Left ventricle myocardium inferior (tissue), 1 donor: ENCODE measurements at regions not wholly inside any gene's neighbourhood (a gene's known extent, or its start where the extent isn't known, plus 50 kb on each side); places are given as distances from the start of the nearest gene placed in this dataset.

Experiments used
- DNase-seq: peaks from one replicate; pipeline ENCODE4 v3.0.0-alpha.2; 2020
- H3K27ac ChIP-seq: fragments of 200-600 bp; replicated peaks from 2 replicates; pipeline ENCODE4 v1.8.0; 2021
- H3K27me3 ChIP-seq: fragments of 200-600 bp; 2 replicates; pipeline ENCODE4 v1.8.0; 2021; ENCODE audit warnings: low read depth
- H3K36me3 ChIP-seq: fragments of 200-600 bp; 2 replicates; pipeline ENCODE4 v1.8.0; 2021
- H3K4me1 ChIP-seq: fragments of 200-600 bp; 2 replicates; pipeline ENCODE4 v1.8.0; 2021
- H3K4me3 ChIP-seq: fragments of 200-600 bp; 2 replicates; pipeline ENCODE4 v1.8.0; 2021; ENCODE audit warnings: mild to moderate bottlenecking, moderate library complexity
- H3K9me3 ChIP-seq: fragments of 200-600 bp; replicated peaks from 2 replicates; pipeline ENCODE4 v1.8.0; 2021
- intact Hi-C: fragments of 100-400 bp; cut with micrococcal nuclease; formaldehyde crosslinking; loops from one replicate; pipeline ENCODE4 v1.11.0; 2022
- TF ChIP-seq, protein P1 (sequence below): fragments of 200-600 bp; IDR thresholded peaks from 2 replicates; pipeline ENCODE4 v1.8.0; 2021; ENCODE audit warnings: antibody characterized with exemption, mild to moderate bottlenecking, borderline replicate concordance
- donor health status: DM: no; HTN: yes; CAD: no; lungs with severe emphysema.

- Histone ChIP-seq H3K36me3 (no peaks in the 10 kb centered on the region), H3K27me3 (peaks cover 57% of the 10 kb centered on the region), H3K4me1 (no peaks in the 10 kb centered on the region), H3K9me3 (no peaks in the 10 kb centered on the region), H3K4me3 (no peak overlapping the region), H3K27ac (no peak overlapping the region)
- intact Hi-C loops, result no loop called here
- TF ChIP-seq, protein P1, sequence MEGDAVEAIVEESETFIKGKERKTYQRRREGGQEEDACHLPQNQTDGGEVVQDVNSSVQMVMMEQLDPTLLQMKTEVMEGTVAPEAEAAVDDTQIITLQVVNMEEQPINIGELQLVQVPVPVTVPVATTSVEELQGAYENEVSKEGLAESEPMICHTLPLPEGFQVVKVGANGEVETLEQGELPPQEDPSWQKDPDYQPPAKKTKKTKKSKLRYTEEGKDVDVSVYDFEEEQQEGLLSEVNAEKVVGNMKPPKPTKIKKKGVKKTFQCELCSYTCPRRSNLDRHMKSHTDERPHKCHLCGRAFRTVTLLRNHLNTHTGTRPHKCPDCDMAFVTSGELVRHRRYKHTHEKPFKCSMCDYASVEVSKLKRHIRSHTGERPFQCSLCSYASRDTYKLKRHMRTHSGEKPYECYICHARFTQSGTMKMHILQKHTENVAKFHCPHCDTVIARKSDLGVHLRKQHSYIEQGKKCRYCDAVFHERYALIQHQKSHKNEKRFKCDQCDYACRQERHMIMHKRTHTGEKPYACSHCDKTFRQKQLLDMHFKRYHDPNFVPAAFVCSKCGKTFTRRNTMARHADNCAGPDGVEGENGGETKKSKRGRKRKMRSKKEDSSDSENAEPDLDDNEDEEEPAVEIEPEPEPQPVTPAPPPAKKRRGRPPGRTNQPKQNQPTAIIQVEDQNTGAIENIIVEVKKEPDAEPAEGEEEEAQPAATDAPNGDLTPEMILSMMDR, result no peak
- DNase-seq, result no peak
These were observed 90.8 kb upstream of the UQCRFS1 start for GRCh38 chr19:29303719-29304090.

GRCh38 chr19:29305268-29305667 lies 92.3 kb upstream of the UQCRFS1 start:
- TF ChIP-seq, protein P1, result no peak
- peaks cover 58% of the 10 kb centered on the region for H3K27me3 ChIP-seq

DNA sequence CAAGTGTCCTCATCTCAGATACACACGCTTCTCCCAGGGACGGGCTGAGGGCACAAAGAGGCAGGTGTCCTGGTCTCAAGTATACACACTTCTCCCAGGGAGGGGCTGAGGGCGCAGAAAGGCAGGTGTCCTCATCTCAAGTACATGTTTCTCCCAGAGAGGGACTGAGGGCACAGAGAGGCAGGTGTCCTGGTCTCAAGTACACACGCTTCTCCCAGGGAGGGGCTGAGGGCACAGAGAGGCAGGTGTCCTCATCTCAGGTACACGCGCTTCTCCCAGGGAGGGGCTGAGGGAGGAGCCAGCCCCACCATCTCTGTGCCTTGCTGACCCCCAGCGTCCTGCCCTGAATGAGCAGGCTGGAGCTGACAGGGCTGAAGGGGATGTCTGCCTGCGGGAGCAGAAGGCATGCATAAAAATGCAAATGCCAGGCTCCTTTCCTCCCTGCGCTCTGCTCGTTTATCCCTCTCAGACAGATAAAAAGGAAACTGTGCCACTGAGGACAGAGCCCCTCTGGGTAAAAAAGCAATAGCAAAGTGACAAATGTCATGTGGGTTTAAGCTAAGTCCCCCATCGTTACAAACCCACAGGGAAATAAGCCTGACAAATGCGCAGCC lies 96.1 kb upstream of the UQCRFS1 start:
- Histone ChIP-seq H3K4me1 (no peaks in the 10 kb centered on the region), H3K27ac (no peak overlapping the region), H3K9me3 (no peaks in the 10 kb centered on the region), H3K36me3 (no peaks in the 10 kb centered on the region), H3K27me3 (peaks cover 90% of the 10 kb centered on the region), H3K4me3 (no peak overlapping the region)
- intact Hi-C loops, result no loop called here
- DNase-seq, result no peak
- TF ChIP-seq, protein P1, result no peak

More at GRCh38 chr19:29305268-29305667, 92.3 kb upstream of the UQCRFS1 start:
- no peaks in the 10 kb centered on the region for H3K36me3 ChIP-seq
- no peak for DNase-seq
- no peak overlapping the region for H3K4me3 ChIP-seq
- intact Hi-C loops, result no loop called here
- H3K4me1 ChIP-seq, result no peaks in the 10 kb centered on the region
- H3K27ac ChIP-seq, result no peak overlapping the region
- H3K9me3 ChIP-seq, result no peaks in the 10 kb centered on the region

DNA sequence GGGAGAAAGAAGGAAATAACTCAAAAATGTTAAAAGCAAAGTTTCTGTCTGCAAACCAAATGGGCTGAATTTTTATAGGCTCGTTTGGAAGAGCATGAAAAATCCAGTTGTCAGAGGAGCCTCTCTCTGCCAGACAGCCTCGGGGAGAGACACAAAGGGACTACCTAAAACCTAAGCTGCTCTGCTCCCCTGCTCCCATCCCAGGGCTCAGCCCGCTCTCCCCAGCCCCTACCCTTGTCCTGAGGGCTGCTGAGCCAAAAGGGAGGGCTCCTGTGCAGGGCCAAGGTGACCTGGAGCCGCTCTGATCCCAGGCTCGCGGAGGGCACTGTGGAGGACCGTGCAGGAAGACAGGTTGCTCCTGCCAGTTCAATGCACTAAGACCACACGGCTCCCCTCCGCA lies 96.7 kb upstream of the UQCRFS1 start:
- no peaks in the 10 kb centered on the region for H3K4me1 ChIP-seq
- H3K9me3 ChIP-seq, result no peaks in the 10 kb centered on the region
- no peak for DNase-seq
- TF ChIP-seq, protein P1, result no peak
- H3K4me3 ChIP-seq, result no peak overlapping the region
- H3K27me3 ChIP-seq, result peaks cover 89% of the 10 kb centered on the region
- no peaks in the 10 kb centered on the region for H3K36me3 ChIP-seq
- intact Hi-C loops, result no loop called here
- no peak overlapping the region for H3K27ac ChIP-seq

DNA sequence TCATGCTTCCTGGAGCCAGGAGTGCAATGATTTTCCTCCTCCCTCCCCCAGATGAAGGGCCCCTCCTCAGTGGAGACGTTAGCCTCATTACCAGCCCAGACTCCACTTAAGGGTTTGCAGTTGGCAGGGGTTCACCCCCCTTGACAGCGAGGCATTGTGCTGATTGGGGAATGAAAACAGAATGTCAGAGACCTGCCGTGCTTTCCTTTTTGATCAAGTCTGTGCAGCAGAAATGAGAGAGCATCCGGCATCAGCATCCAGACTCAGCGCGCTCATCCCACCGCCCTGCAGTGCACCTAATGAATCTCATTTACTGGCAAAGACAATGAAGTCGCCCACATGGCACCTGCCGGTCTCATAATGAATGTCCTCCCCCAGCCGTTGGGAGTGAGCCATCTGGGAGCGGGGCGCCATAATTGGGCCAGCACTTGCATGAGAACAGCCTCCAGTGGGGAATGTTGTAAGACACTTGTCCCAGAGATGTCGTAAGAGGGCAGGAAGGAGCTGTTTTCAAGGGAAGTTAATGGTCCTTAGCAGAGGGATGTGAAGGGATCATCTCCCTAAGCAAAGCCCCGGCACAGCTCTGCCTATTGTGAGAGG lies 98.3 kb upstream of the UQCRFS1 start:
- H3K27ac ChIP-seq, result no peak overlapping the region
- TF ChIP-seq, protein P1, result no peak
- H3K4me1 ChIP-seq, result no peaks in the 10 kb centered on the region
- peaks cover 96% of the 10 kb centered on the region for H3K27me3 ChIP-seq
- no peaks in the 10 kb centered on the region for H3K9me3 ChIP-seq
- intact Hi-C loops, result no loop called here
- no peaks in the 10 kb centered on the region for H3K36me3 ChIP-seq
- DNase-seq, result no peak
- H3K4me3 ChIP-seq, result no peak overlapping the region
